GM12865 (cell line): ENCODE measurements at regions not wholly inside any gene's neighbourhood (a gene's known extent, or its start where the extent isn't known, plus 50 kb on each side); places are given as distances from the start of the nearest gene placed in this dataset.

Experiments used
- DNase-seq: peaks from one replicate; pipeline ENCODE4 v3.0.0; 2010; ENCODE audit warnings: low read depth
- H3K4me3 ChIP-seq: 2 replicates; pipeline ENCODE4 v1.5.1; 2011; ENCODE audit warnings: mild to moderate bottlenecking, low read depth, low read length, control low read depth
- TF ChIP-seq, protein P1 (sequence below): IDR thresholded peaks from 2 replicates; pipeline ENCODE4 v1.5.1; 2011; ENCODE audit warnings: low read length, control low read depth, low read depth, inconsistent platforms; ENCODE audit not compliant: insufficient read depth; ENCODE audit errors: missing control alignments

DNA sequence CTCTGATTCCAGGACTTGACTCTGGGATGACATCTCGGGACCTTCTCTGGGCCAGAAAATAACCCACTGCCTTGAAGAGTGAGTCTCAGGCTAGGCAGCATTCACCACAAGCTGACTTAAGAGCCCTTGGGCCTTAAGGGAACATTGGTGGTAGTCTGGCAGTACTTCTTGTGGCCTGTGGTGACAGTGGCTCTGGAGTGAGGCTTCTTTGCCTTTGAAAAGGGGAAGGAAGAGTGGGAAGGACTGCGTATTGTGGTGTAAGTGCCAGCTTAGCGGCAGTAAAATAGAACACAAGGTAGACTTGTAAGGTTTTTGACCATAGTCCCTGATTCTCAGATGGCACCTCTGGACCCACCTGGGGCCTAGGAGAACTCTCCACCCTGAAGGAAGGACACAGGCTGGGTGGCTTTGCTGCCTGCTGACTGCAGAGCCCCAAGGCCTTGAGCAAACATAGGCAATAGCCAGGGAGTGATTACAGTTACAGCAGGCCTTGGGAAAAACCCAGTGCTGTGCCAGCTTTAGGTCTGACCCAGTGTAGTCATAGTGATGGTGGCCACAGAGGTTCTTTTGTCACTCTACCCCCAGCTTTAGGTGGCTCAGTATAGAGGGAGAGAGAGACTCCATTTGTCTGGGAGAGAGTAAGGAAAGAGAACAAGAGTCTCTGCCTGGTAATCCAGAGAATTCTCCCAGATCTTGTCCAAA is 483.9 kb downstream of the SH2D4B start:
- DNase-seq = peak; percentile 41
- TF ChIP-seq, protein P1, sequence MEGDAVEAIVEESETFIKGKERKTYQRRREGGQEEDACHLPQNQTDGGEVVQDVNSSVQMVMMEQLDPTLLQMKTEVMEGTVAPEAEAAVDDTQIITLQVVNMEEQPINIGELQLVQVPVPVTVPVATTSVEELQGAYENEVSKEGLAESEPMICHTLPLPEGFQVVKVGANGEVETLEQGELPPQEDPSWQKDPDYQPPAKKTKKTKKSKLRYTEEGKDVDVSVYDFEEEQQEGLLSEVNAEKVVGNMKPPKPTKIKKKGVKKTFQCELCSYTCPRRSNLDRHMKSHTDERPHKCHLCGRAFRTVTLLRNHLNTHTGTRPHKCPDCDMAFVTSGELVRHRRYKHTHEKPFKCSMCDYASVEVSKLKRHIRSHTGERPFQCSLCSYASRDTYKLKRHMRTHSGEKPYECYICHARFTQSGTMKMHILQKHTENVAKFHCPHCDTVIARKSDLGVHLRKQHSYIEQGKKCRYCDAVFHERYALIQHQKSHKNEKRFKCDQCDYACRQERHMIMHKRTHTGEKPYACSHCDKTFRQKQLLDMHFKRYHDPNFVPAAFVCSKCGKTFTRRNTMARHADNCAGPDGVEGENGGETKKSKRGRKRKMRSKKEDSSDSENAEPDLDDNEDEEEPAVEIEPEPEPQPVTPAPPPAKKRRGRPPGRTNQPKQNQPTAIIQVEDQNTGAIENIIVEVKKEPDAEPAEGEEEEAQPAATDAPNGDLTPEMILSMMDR = no peak
- no peak overlapping the region for H3K4me3 ChIP-seq

DNA sequence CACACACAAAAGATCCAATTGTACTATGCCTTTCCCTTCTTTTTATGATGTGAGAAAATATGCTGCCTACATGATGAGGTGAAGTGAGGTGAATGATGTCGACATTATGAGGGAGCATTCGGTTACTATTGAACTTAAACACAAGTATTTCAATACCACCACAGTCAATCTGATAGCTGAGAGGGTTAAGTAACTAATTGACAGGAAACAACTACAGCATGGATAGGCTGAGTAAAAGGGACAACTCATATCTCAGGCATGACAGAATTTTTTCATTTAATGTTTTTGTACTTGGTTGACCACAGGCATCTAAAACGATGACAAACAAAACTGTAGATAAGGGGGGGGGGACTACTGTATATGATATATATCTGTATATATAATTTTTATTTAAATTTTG is 488.9 kb downstream of the SH2D4B start:
- no peak overlapping the region for H3K4me3 ChIP-seq
- TF ChIP-seq, protein P1 = no peak
- DNase-seq = no peak

DNA sequence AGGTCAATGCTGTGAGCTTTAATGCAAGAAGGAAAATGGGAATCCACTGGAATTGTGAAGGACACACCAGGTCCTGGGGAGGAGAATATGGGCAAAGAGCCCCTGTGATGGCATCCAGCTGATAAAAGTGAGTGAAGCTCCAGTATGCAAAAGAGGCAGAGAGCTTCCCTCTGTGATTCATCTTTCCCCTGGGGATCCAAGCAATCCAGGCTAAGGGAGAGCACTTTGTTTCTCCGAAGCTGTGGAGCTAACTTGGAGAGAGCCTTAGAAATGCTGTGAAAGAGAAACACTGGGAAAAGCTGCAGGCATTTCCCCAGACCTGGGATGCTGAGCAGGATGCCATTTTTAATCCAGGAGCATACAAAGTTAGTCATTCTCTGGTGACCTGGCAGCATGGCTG is 489.5 kb downstream of the SH2D4B start:
- no peak for DNase-seq
- H3K4me3 ChIP-seq = no peak overlapping the region
- TF ChIP-seq, protein P1 = no peak

DNA sequence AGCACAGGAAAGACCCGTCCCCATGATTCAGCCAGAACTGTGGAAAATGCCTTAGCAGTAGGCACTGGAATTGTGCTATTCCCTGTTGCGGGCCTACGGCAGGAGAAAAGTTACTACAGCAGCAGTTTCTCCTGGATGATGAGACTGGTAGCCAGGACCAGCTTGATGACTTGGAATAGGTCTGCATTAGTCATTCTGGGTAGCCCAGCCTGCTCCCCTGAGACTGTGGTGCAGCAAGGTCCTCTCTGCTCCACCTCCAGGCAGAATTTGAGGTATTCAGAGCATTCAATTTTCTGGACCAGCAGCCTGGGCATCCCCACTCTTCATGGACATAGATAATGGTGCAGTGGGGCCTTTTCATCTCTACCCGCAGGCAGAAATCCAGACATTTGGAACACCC is 490.0 kb downstream of the SH2D4B start:
- no peak for DNase-seq
- TF ChIP-seq, protein P1 = no peak

DNA sequence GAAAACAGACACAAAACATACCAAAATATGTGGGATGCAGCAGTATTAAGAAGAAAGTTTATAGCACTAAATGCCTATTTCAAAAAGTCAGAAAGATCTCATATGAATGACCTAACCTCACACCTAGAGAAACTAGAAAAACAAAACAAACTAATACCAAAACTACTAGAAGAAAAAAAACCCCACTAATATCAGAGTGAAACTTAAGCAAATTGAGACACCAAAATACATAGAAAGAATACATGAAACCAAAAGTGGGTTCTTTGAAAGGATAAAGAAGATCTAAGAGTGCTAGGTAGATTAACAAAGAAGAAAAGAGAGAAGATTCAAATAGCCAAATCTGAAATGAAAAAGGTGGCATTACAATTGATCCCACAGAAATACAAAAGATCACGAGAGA is 494.1 kb downstream of the SH2D4B start:
- TF ChIP-seq, protein P1 = no peak
- DNase-seq = peak; percentile 51
- no peak overlapping the region for H3K4me3 ChIP-seq

More for the DNA sequence above, 490.0 kb downstream of the SH2D4B start:
- no peak overlapping the region for H3K4me3 ChIP-seq

DNA sequence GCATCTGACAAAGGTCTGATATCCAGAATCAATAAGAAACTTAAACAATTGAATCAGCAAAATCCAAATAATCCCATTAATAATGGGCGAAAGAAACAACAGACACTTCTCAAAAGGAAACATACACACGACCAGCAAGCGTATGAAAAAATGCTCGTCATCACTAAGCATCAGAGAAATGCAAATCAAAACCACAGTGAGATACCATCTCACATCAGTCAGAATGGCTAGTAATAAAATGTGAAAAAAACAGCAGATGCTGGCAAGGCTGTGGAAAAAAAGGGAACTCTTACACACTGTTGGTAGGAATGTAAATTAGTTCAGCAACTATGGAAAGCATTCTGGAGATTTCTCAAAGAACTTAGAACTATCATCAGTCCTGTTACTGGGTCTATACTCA is 496.7 kb downstream of the SH2D4B start:
- TF ChIP-seq, protein P1 = no peak
- no peak overlapping the region for H3K4me3 ChIP-seq
- no peak for DNase-seq

DNA sequence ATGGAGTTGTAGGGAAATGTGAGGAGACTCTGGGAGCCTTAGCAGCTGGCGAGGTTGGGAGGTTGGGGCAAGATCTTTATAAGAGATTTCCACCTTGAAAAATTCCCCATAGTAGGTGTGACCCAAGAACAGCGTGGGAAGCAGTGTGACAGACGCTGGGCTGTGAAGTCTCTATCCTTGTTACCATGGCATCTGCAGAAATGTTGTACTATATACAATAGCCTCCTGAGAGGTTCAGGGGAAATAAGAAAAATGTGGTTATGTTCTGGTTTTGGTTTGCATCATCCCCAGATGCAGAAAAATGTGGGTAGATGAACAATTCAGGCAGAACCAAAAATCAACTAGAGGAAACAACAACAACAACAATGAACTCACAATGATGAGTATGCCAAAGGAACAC is 498.6 kb downstream of the SH2D4B start:
- TF ChIP-seq, protein P1 = no peak
- no peak overlapping the region for H3K4me3 ChIP-seq
- peak; percentile 85 for DNase-seq
